H9 (cell line): ENCODE measurements at regions not wholly inside any gene's neighbourhood (a gene's known extent, or its start where the extent isn't known, plus 50 kb on each side); places are given as distances from the start of the nearest gene placed in this dataset.
A peak's percentile ranks its signal among the peaks of the same experiment; 100 is the strongest.

Experiments used
- DNase-seq: peaks from one replicate; pipeline ENCODE4 v3.0.0-alpha.2; 2017
- H2AFZ ChIP-seq: one replicate; pipeline ENCODE4 v1.6.1; 2013; ENCODE audit warnings: mild to moderate bottlenecking, low read length, control low read depth, moderate library complexity
- H2AK5ac ChIP-seq: 2 replicates; pipeline ENCODE4 v1.6.1; 2013; ENCODE audit warnings: low read length, control low read depth, mixed read lengths; ENCODE audit not compliant: insufficient read length
- H2BK120ac ChIP-seq: one replicate; pipeline ENCODE4 v1.6.1; 2013; ENCODE audit warnings: low read depth, mild to moderate bottlenecking, low read length, control low read depth, inconsistent platforms; ENCODE audit not compliant: poor library complexity, severe bottlenecking
- H2BK12ac ChIP-seq: 2 replicates; pipeline ENCODE4 v1.6.1; 2013; ENCODE audit warnings: low read length, control low read depth, mixed read lengths, low read depth; ENCODE audit not compliant: insufficient read length
- H2BK15ac ChIP-seq: 2 replicates; pipeline ENCODE4 v1.6.1; 2013; ENCODE audit warnings: low read depth, low read length, control low read depth
- H2BK20ac ChIP-seq: one replicate; pipeline ENCODE4 v1.6.1; 2013; ENCODE audit warnings: low read depth, mild to moderate bottlenecking, low read length, control low read depth, inconsistent platforms; ENCODE audit not compliant: poor library complexity, severe bottlenecking
- H2BK5ac ChIP-seq: 2 replicates; pipeline ENCODE4 v1.6.1; 2013; ENCODE audit warnings: low read length, control low read depth, mixed read lengths; ENCODE audit not compliant: insufficient read length
- H3K14ac ChIP-seq: 2 replicates; pipeline ENCODE4 v1.6.1; 2013; ENCODE audit warnings: low read length, control low read depth; ENCODE audit not compliant: insufficient read depth
- H3K18ac ChIP-seq: 2 replicates; pipeline ENCODE4 v1.6.1; 2013; ENCODE audit warnings: low read depth, mild to moderate bottlenecking, mixed read lengths, low read length, control low read depth; ENCODE audit not compliant: insufficient read length
- H3K23ac ChIP-seq: 2 replicates; pipeline ENCODE4 v1.6.1; 2013; ENCODE audit warnings: low read length, control low read depth, mixed read lengths, low read depth; ENCODE audit not compliant: insufficient read length
- H3K23me2 ChIP-seq: 2 replicates; pipeline ENCODE4 v1.6.1; 2013; ENCODE audit warnings: low read depth, mild to moderate bottlenecking, mixed read lengths, low read length, control low read depth; ENCODE audit not compliant: insufficient read length, poor library complexity, severe bottlenecking
- H3K27ac ChIP-seq: 2 replicates; pipeline ENCODE4 v1.5.1; 2013; ENCODE audit warnings: low read length, control low read depth, mixed read lengths, low read depth; ENCODE audit not compliant: insufficient read length
- H3K27me3 ChIP-seq: 2 replicates; pipeline ENCODE4 v1.6.1; 2013; ENCODE audit warnings: low read length, control low read depth, inconsistent platforms; ENCODE audit not compliant: insufficient read depth
- H3K4ac ChIP-seq: 2 replicates; pipeline ENCODE4 v1.6.1; 2013; ENCODE audit warnings: low read depth, mild to moderate bottlenecking, control low read depth, inconsistent platforms, low read length, moderate library complexity
- H3K4me1 ChIP-seq: 2 replicates; pipeline ENCODE4 v1.6.1; 2013; ENCODE audit warnings: low read length, control low read depth, inconsistent platforms; ENCODE audit not compliant: insufficient read depth
- H3K4me2 ChIP-seq: 2 replicates; pipeline ENCODE4 v1.6.1; 2013; ENCODE audit warnings: low read length, control low read depth, mixed read lengths; ENCODE audit not compliant: insufficient read length, insufficient read depth
- H3K56ac ChIP-seq: 2 replicates; pipeline ENCODE4 v1.6.1; 2013; ENCODE audit warnings: low read depth, mild to moderate bottlenecking, mixed read lengths, low read length, control low read depth; ENCODE audit not compliant: insufficient read length
- H3K79me1 ChIP-seq: 2 replicates; pipeline ENCODE4 v1.6.1; 2013; ENCODE audit warnings: low read depth, mild to moderate bottlenecking, moderate library complexity, low read length, control low read depth, inconsistent platforms; ENCODE audit not compliant: insufficient read depth, poor library complexity, severe bottlenecking
- H3K79me2 ChIP-seq: 2 replicates; pipeline ENCODE4 v1.6.1; 2013; ENCODE audit warnings: low read length, control low read depth, inconsistent platforms; ENCODE audit not compliant: insufficient read depth
- H3K9ac ChIP-seq: 2 replicates; pipeline ENCODE4 v1.6.1; 2013; ENCODE audit warnings: low read length, control low read depth, mixed read lengths; ENCODE audit not compliant: insufficient read length; ENCODE audit errors: extremely low read depth
- H3K9me3 ChIP-seq: one replicate; pipeline ENCODE4 v1.6.1; 2013; ENCODE audit warnings: low read depth, low read length, inconsistent platforms; ENCODE audit not compliant: control insufficient read depth
- H3T11ph ChIP-seq: one replicate; pipeline ENCODE4 v1.6.1; 2013; ENCODE audit warnings: mild to moderate bottlenecking, low read length, control low read depth, inconsistent platforms
- H4K20me1 ChIP-seq: one replicate; pipeline ENCODE4 v1.6.1; 2013; ENCODE audit not compliant: control insufficient read depth, insufficient read length, insufficient read depth
- H4K5ac ChIP-seq: 2 replicates; pipeline ENCODE4 v1.6.1; 2013; ENCODE audit warnings: low read depth, mild to moderate bottlenecking, mixed read lengths, low read length, control low read depth; ENCODE audit not compliant: insufficient read length
- H4K8ac ChIP-seq: replicated peaks from 2 replicates; pipeline ENCODE4 v1.6.1; 2013; ENCODE audit warnings: low read length, control low read depth, mixed read lengths, low read depth; ENCODE audit not compliant: insufficient read length
- H4K91ac ChIP-seq: 2 replicates; pipeline ENCODE4 v1.6.1; 2013; ENCODE audit warnings: low read depth, mild to moderate bottlenecking, moderate library complexity, mixed read lengths, low read length, control low read depth; ENCODE audit not compliant: insufficient read length
- H3K27ac Mint-ChIP-seq, 3 experiments: 2 replicates in 2 of 3; 3 replicates in 1 of 3; pipeline ENCODE4 v1.8.0; 2020 to 2021; ENCODE audit warnings: mixed read lengths in 3 of 3, mild to moderate bottlenecking in 1 of 3, moderate library complexity in 1 of 3
- H3K27me3 Mint-ChIP-seq: 2 replicates; pipeline ENCODE4 v1.8.0; 2021; ENCODE audit warnings: low read depth, mild to moderate bottlenecking, moderate library complexity, mixed read lengths
- H3K36me3 Mint-ChIP-seq, 3 experiments: 2 replicates in 2 of 3; 3 replicates in 1 of 3; pipeline ENCODE4 v1.8.0; 2020 to 2021; ENCODE audit warnings: low read depth in 3 of 3, mixed read lengths in 3 of 3; ENCODE audit not compliant: insufficient read depth in 1 of 3
- H3K4me1 Mint-ChIP-seq, 2 experiments: 2 replicates each; pipeline ENCODE4 v1.8.0; 2020; ENCODE audit warnings: mixed read lengths in 2 of 2
- H3K4me3 Mint-ChIP-seq, 2 experiments: 2 replicates in 1 of 2; 3 replicates in 1 of 2; pipeline ENCODE4 v1.8.0; 2020 to 2021; ENCODE audit warnings: mild to moderate bottlenecking in 2 of 2, mixed read lengths in 2 of 2, moderate library complexity in 1 of 2
- H3K9me3 Mint-ChIP-seq, 2 experiments: 2 replicates in 1 of 2; 3 replicates in 1 of 2; pipeline ENCODE4 v1.8.0; 2020; ENCODE audit warnings: mild to moderate bottlenecking in 2 of 2, mixed read lengths in 2 of 2, moderate library complexity in 1 of 2
- WGBS: extraction: QIAGEN DNeasy Blood & Tissue Kit; methylation state at CpG from one replicate; pipeline ENCODE4 v1.1.7; 2013; ENCODE audit warnings: missing lambda C conversion rate, low lambda C conversion rate, mixed read lengths; ENCODE audit not compliant: insufficient read length; ENCODE audit errors: extremely low coverage; 5-methylcytosine and 5-hydroxymethylcytosine counted together
- TF ChIP-seq, protein P1 (sequence below): fragments of 200-600 bp; sonication (generic); conservative IDR thresholded peaks from 3 replicates; pipeline ENCODE4 v1.8.0; 2021; ENCODE audit warnings: antibody characterized with exemption, mild to moderate bottlenecking

DNA sequence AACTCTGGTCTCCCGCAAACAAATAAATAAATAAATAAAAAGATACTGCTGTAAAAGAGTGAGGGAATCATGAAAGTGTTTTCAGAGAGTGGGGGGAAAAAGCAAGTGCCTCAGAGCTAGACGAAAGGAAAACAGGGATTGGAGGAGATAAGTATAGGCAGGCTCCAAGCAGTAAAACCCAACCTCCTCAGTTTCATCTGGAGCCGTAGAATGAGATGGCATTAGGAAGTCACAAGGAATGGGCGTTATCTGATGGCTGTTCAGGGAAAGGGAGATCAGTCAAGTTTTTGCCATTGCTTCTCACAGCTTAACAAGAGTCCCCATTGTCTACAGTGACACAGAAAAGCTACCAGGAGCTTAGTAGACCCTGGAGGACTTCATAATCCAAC lies 451.5 kb upstream of the PPP2R3A start:
- H3K14ac ChIP-seq = no peak overlapping the region
- H3K23me2 ChIP-seq = no peaks in the 10 kb centered on the region
- Mint-ChIP-seq H3K36me3 (peaks cover 0 to 8% (median 0%) of the 10 kb centered on the region in 3 experiments; a peak in 4 of 7 replicates), H3K27me3 (peaks cover 2% of the 10 kb centered on the region; the same call in 1 of the 2 replicates), H3K4me1 (peaks cover 12 to 20% of the 10 kb centered on the region in 2 experiments), H3K27ac (peak overlapping the region in 1 of 3 experiments; percentile 35; a peak in 3 of 7 replicates), H3K9me3 (peaks cover 3 to 6% of the 10 kb centered on the region in 2 experiments; a peak in 4 of 5 replicates), H3K4me3 (no peak overlapping the region)
- H3K18ac ChIP-seq = peak overlapping the region; percentile 40
- H3K4ac ChIP-seq = no peak overlapping the region
- no peak overlapping the region for H2BK120ac ChIP-seq
- H3K23ac ChIP-seq = no peak overlapping the region
- H2BK12ac ChIP-seq = no peak overlapping the region
- no peak overlapping the region for H3T11ph ChIP-seq
- no peak overlapping the region for H3K4me2 ChIP-seq
- H2AFZ ChIP-seq = peak overlapping the region; percentile 59
- H4K91ac ChIP-seq = no peak overlapping the region
- no peak overlapping the region for H2BK5ac ChIP-seq
- no peaks in the 10 kb centered on the region for H3K4me1 ChIP-seq
- WGBS = no CpG with 5 or more reads among the region's 4 CpGs
- no peak for DNase-seq
- no peak overlapping the region for H2BK20ac ChIP-seq
- no peaks in the 10 kb centered on the region for H3K27me3 ChIP-seq
- H3K9me3 ChIP-seq = no peaks in the 10 kb centered on the region
- H4K8ac ChIP-seq = no peak overlapping the region
- H3K79me2 ChIP-seq = no peaks in the 10 kb centered on the region
- H3K79me1 ChIP-seq = no peaks in the 10 kb centered on the region
- H2AK5ac ChIP-seq = no peak overlapping the region
- no peak overlapping the region for H3K56ac ChIP-seq
- TF ChIP-seq, protein P1, sequence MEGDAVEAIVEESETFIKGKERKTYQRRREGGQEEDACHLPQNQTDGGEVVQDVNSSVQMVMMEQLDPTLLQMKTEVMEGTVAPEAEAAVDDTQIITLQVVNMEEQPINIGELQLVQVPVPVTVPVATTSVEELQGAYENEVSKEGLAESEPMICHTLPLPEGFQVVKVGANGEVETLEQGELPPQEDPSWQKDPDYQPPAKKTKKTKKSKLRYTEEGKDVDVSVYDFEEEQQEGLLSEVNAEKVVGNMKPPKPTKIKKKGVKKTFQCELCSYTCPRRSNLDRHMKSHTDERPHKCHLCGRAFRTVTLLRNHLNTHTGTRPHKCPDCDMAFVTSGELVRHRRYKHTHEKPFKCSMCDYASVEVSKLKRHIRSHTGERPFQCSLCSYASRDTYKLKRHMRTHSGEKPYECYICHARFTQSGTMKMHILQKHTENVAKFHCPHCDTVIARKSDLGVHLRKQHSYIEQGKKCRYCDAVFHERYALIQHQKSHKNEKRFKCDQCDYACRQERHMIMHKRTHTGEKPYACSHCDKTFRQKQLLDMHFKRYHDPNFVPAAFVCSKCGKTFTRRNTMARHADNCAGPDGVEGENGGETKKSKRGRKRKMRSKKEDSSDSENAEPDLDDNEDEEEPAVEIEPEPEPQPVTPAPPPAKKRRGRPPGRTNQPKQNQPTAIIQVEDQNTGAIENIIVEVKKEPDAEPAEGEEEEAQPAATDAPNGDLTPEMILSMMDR = no peak
- H4K5ac ChIP-seq = no peak overlapping the region
- H4K20me1 ChIP-seq = no peaks in the 10 kb centered on the region
- no peak overlapping the region for H2BK15ac ChIP-seq
- H3K27ac ChIP-seq = no peak overlapping the region
- H3K9ac ChIP-seq = no peak overlapping the region
